Body of pancreas (tissue), 4 donors: ENCODE measurements at regions not wholly inside any gene's neighbourhood (a gene's known extent, or its start where the extent isn't known, plus 50 kb on each side); places are given as distances from the start of the nearest gene placed in this dataset.

Source experiments
- ATAC-seq: fragments of 150-250 bp; one replicate; pipeline ENCODE4 v1.9.1; 2016
- DNase-seq, 4 donors: peaks; one replicate each; pipeline ENCODE4 v3.0.0-alpha.2; 2019
- H3K27ac ChIP-seq, 4 donors: fragments of 200-600 bp; sonication (generic); 1 replicate in 3 of 4; 2 replicates in 1 of 4; pipeline versions ENCODE4 v1.5.1 to v1.6.1; 2016 to 2019; ENCODE audit warnings: mild to moderate bottlenecking in 1 of 4, mixed read lengths in 1 of 4, moderate library complexity in 1 of 4
- H3K27me3 ChIP-seq, 2 donors: fragments of 200-600 bp; sonication (generic); one replicate each; pipeline ENCODE4 v1.6.0; 2016; ENCODE audit warnings: mild to moderate bottlenecking in 1 of 2
- H3K36me3 ChIP-seq, 2 donors: fragments of 200-600 bp; sonication (generic); replicated peaks in 1 of 2; 2 replicates each; pipeline ENCODE4 v1.5.1; 2016; ENCODE audit warnings: low read depth in 2 of 2; ENCODE audit not compliant: insufficient read depth in 1 of 2
- H3K4me1 ChIP-seq: fragments of 200-600 bp; sonication (generic); one replicate; pipeline ENCODE4 v1.6.0; 2016
- H3K4me3 ChIP-seq, 2 donors: fragments of 200-600 bp; sonication (generic); 1 replicate in 1 of 2; 2 replicates in 1 of 2; pipeline ENCODE4 v1.5.1; 2016 to 2019
- H3K9me3 ChIP-seq, 3 donors: fragments of 200-600 bp; sonication (generic); 1 replicate in 2 of 3; 2 replicates in 1 of 3; pipeline ENCODE4 v1.5.1; 2016
- CTCF ChIP-seq, 7 experiments: fragments of 450-650 bp in 4 of 7; fragments of 200-600 bp in 3 of 7; sonication (generic) in 3 of 7; IDR thresholded peaks; one replicate each; pipeline ENCODE4 v1.5.1; 2016 to 2019; ENCODE audit warnings: antibody characterized with exemption in 7 of 7
- POLR2A ChIP-seq, 3 donors: fragments of 450-650 bp; IDR thresholded peaks; one replicate each; pipeline ENCODE4 v1.6.1; 2016; ENCODE audit warnings: antibody characterized with exemption in 3 of 3, mild to moderate bottlenecking in 2 of 3
- WGBS, 2 donors: methylation state at CpG; one replicate each; pipeline ENCODE4 v1.1.5; 2017; 5-methylcytosine and 5-hydroxymethylcytosine counted together
- intact Hi-C: fragments of 100-400 bp; cut with DNase I; formaldehyde crosslinking; loops from one replicate; pipeline ENCODE4 v1.15.1; 2023

DNA sequence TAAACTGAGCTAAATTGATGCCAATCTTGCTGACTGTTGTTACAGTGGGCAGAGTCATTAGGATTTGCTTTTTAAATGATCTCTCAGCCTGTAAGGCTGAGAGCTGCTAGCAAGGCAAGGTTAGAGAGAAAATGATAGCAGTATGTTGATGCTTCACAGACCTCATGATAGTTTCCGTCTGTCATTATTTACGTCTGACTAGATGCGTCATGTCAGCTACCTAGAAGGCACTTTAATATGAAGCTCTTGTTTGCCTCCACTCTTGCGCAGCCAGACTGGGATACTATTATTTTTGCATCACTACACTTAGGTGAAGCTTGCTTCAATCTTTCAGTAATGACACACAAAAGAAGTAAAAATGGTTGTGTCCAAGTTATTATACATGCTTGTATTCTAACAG lies 313.8 kb downstream of the LNPK start:
- H3K36me3 ChIP-seq, result no peaks in the 10 kb centered on the region
- TF ChIP-seq CTCF (IDR thresholded peaks at IDR 0.05) (no peak), POLR2A (IDR thresholded peaks at IDR 0.05) (no peak)
- ATAC-seq (no peak), DNase-seq (no peak)
- no peaks in the 10 kb centered on the region for H3K4me1 ChIP-seq
- 76 to 83% methylated on average over 4 of the region's 4 CpGs for WGBS, 2 donors
- no peaks in the 10 kb centered on the region for H3K9me3 ChIP-seq
- H3K27me3 ChIP-seq, result no peaks in the 10 kb centered on the region
- no peak overlapping the region for H3K27ac ChIP-seq
- intact Hi-C loops, result loop anchor here (5.0 kb wide), 1 partner anchor 409 kb away; the partner anchor contains the start of gene HOXD12
- H3K4me3 ChIP-seq, result no peak overlapping the region

DNA sequence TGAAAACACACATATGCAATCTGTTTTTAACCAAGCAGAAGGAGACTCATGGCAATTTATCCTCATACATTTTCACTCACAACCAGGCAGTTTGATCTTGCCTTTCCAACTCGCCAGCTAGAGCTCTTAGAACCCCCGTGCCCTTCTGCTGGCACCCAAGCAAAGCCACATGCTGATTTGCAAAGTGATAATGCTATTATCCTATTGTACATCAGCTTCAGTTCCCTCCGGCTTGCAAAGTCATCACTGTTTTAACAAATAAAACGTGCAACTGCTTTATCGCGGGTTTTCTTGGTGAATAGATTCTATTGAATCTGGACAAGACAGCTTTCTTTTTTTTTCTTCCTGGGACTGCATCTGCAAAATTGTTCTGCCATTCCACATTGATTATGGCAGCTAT lies 314.6 kb downstream of the LNPK start:
- no peak for TF ChIP-seq POLR2A (IDR thresholded peaks at IDR 0.05)
- TF ChIP-seq CTCF (IDR thresholded peaks at IDR 0.05), result no peak
- no peak overlapping the region for H3K27ac ChIP-seq
- H3K4me3 ChIP-seq, result no peak overlapping the region
- intact Hi-C loops, result loop anchor here (5.0 kb wide), 1 partner anchor 410 kb away; the partner anchor contains the start of gene HOXD12
- ATAC-seq, result no peak
- no peaks in the 10 kb centered on the region for H3K9me3 ChIP-seq
- 43 to 44% methylated on average over 6 of the region's 6 CpGs for WGBS, 2 donors
- H3K27me3 ChIP-seq, result no peaks in the 10 kb centered on the region
- DNase-seq, result no peak
- no peaks in the 10 kb centered on the region for H3K36me3 ChIP-seq
- H3K4me1 ChIP-seq, result no peaks in the 10 kb centered on the region

GRCh38 chr2:175686002-175686401 lies 316.1 kb downstream of the LNPK start:
- no peak for DNase-seq
- H3K9me3 ChIP-seq, result no peaks in the 10 kb centered on the region
- TF ChIP-seq POLR2A (IDR thresholded peaks at IDR 0.05), result no peak
- TF ChIP-seq CTCF (IDR thresholded peaks at IDR 0.05), result no peak
- intact Hi-C loops, result loop anchor here (5.0 kb wide), 1 partner anchor 411 kb away; the partner anchor contains the start of gene HOXD12
- no peak overlapping the region for H3K4me3 ChIP-seq
- no peaks in the 10 kb centered on the region for H3K27me3 ChIP-seq
- H3K27ac ChIP-seq, result no peak overlapping the region
- no peaks in the 10 kb centered on the region for H3K36me3 ChIP-seq
- ATAC-seq, result no peak
- WGBS, 2 donors, result 41 to 43% methylated on average over 7 of the region's 7 CpGs
- no peaks in the 10 kb centered on the region for H3K4me1 ChIP-seq

DNA sequence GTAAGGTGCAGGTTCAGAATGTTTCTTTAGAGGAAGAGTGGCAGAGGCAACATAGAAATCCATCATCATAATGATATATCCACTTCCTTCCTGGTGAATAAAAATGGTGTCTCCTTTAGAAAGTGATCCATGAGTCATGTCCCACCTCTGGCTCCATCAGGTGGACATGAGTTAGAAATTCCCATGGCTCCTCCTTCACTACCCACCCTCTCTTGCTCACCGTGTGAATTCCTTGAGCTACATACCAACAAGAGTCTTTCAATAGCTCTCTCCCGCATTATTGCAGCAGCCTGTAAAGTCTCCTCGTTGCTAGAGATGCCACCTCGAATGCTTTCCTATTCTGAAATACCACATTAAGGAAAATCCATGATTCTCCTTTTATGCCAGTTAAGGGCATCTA lies 317.6 kb downstream of the LNPK start:
- TF ChIP-seq CTCF (IDR thresholded peaks at IDR 0.05), result no peak
- TF ChIP-seq POLR2A (IDR thresholded peaks at IDR 0.05), result no peak
- Histone ChIP-seq H3K36me3 (no peaks in the 10 kb centered on the region), H3K9me3 (no peaks in the 10 kb centered on the region), H3K4me1 (no peaks in the 10 kb centered on the region), H3K27ac (no peak overlapping the region), H3K4me3 (no peak overlapping the region), H3K27me3 (no peaks in the 10 kb centered on the region)
- intact Hi-C loops, result no loop called here
- ATAC-seq, result no peak
- WGBS, 2 donors, result 41 to 51% methylated on average over 4 of the region's 4 CpGs
- no peak for DNase-seq

- DNase-seq (no peak), ATAC-seq (no peak)
- WGBS, 2 donors, result 32 to 54% methylated on average over 2 of the region's 2 CpGs
- Histone ChIP-seq H3K9me3 (no peaks in the 10 kb centered on the region), H3K27ac (no peak overlapping the region), H3K27me3 (no peaks in the 10 kb centered on the region), H3K4me3 (no peak overlapping the region), H3K36me3 (no peaks in the 10 kb centered on the region), H3K4me1 (no peaks in the 10 kb centered on the region)
- intact Hi-C loops, result no loop called here
- TF ChIP-seq POLR2A (IDR thresholded peaks at IDR 0.05), result no peak
- no peak for TF ChIP-seq CTCF (IDR thresholded peaks at IDR 0.05)
Measured at GRCh38 chr2:175679728-175680127, 322.3 kb downstream of the LNPK start.
